Activated naive CD8-positive, alpha-beta T cell (primary cell): ENCODE measurements at regions not wholly inside any gene's neighbourhood (a gene's known extent, or its start where the extent isn't known, plus 50 kb on each side); places are given as distances from the start of the nearest gene placed in this dataset.

Experiments
- H3K27ac Mint-ChIP-seq: one replicate; pipeline ENCODE4 v1.8.0; 2021; ENCODE audit warnings: mixed read lengths
- H3K27me3 Mint-ChIP-seq: one replicate; pipeline ENCODE4 v1.8.0; 2021; ENCODE audit warnings: mixed read lengths
- H3K36me3 Mint-ChIP-seq: one replicate; pipeline ENCODE4 v1.8.0; 2021; ENCODE audit warnings: mixed read lengths
- H3K4me1 Mint-ChIP-seq: one replicate; pipeline ENCODE4 v1.8.0; 2021; ENCODE audit warnings: low read depth, mixed read lengths
- H3K4me3 Mint-ChIP-seq: one replicate; pipeline ENCODE4 v1.8.0; 2021; ENCODE audit warnings: mild to moderate bottlenecking, mixed read lengths
- H3K9me3 Mint-ChIP-seq: one replicate; pipeline ENCODE4 v1.8.0; 2021; ENCODE audit warnings: low read depth, mixed read lengths

DNA sequence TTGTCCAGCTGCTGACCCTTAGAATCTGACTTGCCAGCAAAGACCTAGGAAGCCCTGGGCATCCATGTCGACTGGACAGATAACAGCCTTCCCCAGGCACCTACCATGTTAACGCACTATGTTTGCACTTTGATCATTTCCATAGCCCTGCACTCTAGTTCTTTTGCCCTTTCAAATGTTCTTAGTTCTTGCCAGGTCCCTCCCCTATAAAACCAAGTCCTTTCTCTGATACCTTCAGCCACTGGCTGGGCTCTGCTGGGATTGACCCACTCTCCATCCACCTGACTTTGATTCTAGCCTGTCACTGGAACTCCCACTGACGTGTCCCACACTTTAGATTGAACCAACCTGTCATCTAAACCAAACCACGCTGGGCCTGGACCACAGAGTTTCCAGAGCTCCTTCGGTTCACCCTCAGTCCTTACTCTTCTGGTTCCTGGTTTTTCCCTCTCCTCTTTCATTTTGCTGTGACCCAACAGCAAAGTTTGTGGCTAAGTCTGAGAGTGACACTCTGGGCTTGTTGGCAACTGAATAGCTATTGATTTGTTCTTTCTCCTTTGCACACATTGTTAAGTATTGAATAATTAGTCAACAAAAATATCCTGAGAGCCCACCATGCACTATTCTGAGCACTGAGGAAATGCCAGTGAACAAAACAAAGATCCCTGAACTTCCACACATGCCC lies 51.8 kb upstream of the STK38L start:
- Mint-ChIP-seq H3K27me3 (no peaks in the 10 kb centered on the region), H3K9me3 (no peaks in the 10 kb centered on the region), H3K36me3 (peaks cover 2% of the 10 kb centered on the region), H3K4me1 (no peaks in the 10 kb centered on the region), H3K27ac (no peak overlapping the region), H3K4me3 (no peak overlapping the region)

DNA sequence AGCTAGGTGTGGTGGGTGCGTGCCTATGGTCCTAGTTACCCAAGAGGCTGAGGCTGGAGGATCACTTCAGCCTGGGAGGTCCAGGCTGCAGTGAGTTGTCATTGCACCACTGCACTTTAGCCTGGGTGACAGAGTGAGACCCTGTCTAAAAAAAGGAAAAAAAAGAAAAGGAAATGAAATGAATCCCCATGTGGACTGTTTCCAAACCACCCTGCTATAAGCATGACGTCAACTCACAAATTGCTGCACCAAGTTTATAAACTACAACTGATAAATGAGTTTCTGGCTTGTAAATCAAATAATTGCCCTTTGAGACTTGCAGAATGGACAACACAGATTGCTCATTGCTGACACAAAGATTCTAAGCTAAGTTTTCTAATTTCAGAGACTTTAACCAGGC lies 51.0 kb upstream of the STK38L start:
- Mint-ChIP-seq H3K9me3 (no peaks in the 10 kb centered on the region), H3K4me1 (no peaks in the 10 kb centered on the region)

DNA sequence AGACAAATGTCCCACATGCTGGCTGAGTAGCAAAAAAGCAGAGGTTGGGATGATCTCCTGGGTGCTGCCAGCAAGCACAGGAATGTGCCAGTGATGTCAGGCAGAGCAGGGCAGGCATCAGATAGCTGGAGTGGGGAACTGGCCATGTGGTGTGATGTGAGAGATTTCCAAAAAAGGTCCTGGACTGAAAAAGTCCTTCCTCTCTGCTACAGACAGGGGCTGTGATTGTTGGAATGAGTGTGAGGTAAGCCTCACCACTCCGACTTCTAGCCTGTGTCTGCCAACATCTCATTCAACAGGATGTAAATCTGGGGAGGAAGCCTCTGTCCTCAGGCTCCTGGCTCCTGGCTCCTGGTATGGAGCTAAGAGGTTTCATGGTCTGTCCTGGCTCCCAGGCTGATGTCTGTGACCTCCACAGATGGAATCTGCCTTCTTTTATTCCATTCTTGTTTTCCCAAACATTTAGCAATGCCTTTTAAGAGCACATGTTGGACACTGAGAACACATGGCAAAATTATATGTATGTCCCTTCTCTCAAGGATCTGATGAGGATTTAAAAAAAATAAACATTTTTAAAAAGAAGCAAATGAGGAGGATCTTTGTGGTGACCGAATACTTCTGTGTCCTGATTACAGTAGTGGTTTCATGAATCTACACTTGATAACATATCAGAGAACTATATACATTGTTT lies 50.1 kb upstream of the STK38L start:
- no peak overlapping the region for H3K27ac Mint-ChIP-seq
- no peaks in the 10 kb centered on the region for H3K4me1 Mint-ChIP-seq
- peaks cover 2% of the 10 kb centered on the region for H3K36me3 Mint-ChIP-seq
- no peak overlapping the region for H3K4me3 Mint-ChIP-seq
- H3K27me3 Mint-ChIP-seq: no peaks in the 10 kb centered on the region
- no peaks in the 10 kb centered on the region for H3K9me3 Mint-ChIP-seq

More for the DNA sequence above, 51.0 kb upstream of the STK38L start:
- H3K27ac Mint-ChIP-seq: no peak overlapping the region
- no peaks in the 10 kb centered on the region for H3K27me3 Mint-ChIP-seq
- peaks cover 2% of the 10 kb centered on the region for H3K36me3 Mint-ChIP-seq
- H3K4me3 Mint-ChIP-seq: no peak overlapping the region
